ENCODE measurements at regions not wholly inside any gene's neighbourhood (a gene's known extent, or its start where the extent isn't known, plus 50 kb on each side); places are given as distances from the start of the nearest gene placed in this dataset.

DNA sequence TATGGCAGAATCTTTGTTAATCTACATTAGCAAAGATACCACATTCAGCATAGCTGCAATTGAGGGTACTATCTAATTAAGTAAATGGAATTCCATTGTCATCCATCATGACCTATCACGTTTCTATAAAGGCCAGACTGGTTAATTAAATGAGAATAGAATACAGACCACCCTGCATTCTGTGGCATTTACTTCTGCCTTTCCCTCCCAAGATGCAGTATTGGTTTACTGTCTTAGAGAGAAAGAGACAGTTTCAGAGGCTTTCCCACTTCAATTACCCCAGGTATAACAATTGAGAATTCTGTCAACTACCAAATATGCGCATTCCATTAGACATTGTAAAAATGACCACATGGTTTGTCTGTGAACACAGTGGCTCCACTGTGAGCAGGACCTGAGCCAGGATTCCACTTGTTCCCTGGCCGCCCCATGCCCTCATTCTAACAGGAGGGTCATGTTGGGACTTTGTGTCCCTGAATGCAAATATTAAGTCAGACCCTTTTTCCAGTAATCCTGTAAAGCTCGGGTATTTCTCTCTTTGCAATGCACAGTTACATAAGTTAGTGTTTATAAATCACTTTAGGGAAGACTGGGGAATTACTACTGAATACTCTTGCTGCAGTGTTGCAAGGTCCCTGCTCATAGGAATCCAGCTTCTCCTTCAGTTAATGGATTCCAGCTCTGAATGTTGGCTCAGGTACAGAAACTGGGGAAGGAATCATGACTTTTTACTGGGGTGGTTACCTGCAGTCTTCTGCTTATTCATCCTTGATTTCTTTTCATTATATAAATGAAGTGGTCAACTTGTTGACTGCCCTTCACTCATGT is 261.0 kb downstream of the PDGFC start:
- no peaks in the 10 kb centered on the region for H3K4me1 ChIP-seq
- WGBS, 2 donors (ENCODE audit: low coverage in 1 of 2), result 65 to 76% methylated on average over 3 to 4 of the region's 4 CpGs
- no peak overlapping the region for H3K4me3 ChIP-seq
- no peak overlapping the region for H3K27ac ChIP-seq
- H3K36me3 ChIP-seq, result no peaks in the 10 kb centered on the region
- no peaks in the 10 kb centered on the region for H3K9me3 ChIP-seq
- TF ChIP-seq POLR2AphosphoS5 (IDR thresholded peaks at IDR 0.05) (no peak), POLR2A (IDR thresholded peaks at IDR 0.05) (no peak), EP300 (IDR thresholded peaks at IDR 0.05) (no peak)
- TF ChIP-seq, protein P1, sequence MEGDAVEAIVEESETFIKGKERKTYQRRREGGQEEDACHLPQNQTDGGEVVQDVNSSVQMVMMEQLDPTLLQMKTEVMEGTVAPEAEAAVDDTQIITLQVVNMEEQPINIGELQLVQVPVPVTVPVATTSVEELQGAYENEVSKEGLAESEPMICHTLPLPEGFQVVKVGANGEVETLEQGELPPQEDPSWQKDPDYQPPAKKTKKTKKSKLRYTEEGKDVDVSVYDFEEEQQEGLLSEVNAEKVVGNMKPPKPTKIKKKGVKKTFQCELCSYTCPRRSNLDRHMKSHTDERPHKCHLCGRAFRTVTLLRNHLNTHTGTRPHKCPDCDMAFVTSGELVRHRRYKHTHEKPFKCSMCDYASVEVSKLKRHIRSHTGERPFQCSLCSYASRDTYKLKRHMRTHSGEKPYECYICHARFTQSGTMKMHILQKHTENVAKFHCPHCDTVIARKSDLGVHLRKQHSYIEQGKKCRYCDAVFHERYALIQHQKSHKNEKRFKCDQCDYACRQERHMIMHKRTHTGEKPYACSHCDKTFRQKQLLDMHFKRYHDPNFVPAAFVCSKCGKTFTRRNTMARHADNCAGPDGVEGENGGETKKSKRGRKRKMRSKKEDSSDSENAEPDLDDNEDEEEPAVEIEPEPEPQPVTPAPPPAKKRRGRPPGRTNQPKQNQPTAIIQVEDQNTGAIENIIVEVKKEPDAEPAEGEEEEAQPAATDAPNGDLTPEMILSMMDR (IDR thresholded peaks at IDR 0.05), result no peak
- no peak for ATAC-seq
- no peaks in the 10 kb centered on the region for H3K27me3 ChIP-seq

DNA sequence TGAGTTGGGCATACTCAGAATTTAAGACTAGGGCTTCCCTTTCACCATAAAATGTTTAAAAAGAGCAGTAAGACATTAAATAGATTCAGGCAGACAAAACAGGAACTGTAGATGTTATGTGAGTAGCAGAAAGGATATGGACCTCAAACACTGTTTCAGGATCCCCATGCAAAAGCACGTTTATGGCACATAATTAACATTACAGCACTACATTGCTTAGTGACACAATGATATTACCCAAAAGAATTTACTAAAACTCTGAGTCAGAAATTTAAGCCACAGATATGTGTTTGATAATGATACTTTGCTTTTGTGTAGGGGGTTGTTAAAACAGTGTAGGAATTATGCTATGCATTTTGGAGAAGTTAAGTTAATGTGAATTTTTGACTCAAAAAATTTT is 266.3 kb downstream of the PDGFC start:
- Histone ChIP-seq H3K4me3 (no peak overlapping the region), H3K27ac (no peak overlapping the region), H3K27me3 (no peaks in the 10 kb centered on the region), H3K9me3 (no peaks in the 10 kb centered on the region), H3K4me1 (no peaks in the 10 kb centered on the region), H3K36me3 (no peaks in the 10 kb centered on the region)
- no peak for TF ChIP-seq EP300 (IDR thresholded peaks at IDR 0.05)
- no peak for TF ChIP-seq POLR2A (IDR thresholded peaks at IDR 0.05)
- no peak for TF ChIP-seq POLR2AphosphoS5 (IDR thresholded peaks at IDR 0.05)
- TF ChIP-seq, protein P1 (IDR thresholded peaks at IDR 0.05), result no peak
- ATAC-seq, result no peak
- 40 to 50% methylated on average over 1 of the region's 1 CpG for whole genome bisulfite sequencing, 2 donors (ENCODE audit: low coverage in 1 of 2)

DNA sequence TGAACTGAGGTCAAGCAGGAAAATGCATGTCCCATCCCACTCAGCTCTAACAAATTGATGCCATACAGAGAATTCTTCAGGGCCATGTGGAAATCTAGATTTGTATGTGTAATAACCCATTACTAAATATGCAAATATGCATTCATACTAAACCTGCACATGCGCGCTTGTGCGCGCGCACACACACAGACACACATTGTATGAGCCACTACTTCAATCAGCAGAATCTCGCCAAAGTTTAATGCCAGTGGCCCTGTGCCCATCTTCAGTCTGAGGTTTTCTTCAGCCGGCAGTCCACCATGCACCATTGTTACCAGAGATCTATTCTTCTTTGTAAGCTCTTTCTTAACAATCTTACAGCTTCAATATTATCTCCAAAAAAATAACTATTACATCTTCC is 276.4 kb downstream of the PDGFC start:
- H3K27me3 ChIP-seq, result no peaks in the 10 kb centered on the region
- ATAC-seq, result no peak
- H3K36me3 ChIP-seq, result no peaks in the 10 kb centered on the region
- WGBS, 2 donors (ENCODE audit: low coverage in 1 of 2), result 82% methylated on average over 7 of the region's 7 CpGs
- TF ChIP-seq POLR2A (IDR thresholded peaks at IDR 0.05) (no peak), EP300 (IDR thresholded peaks at IDR 0.05) (no peak), POLR2AphosphoS5 (IDR thresholded peaks at IDR 0.05) (no peak)
- TF ChIP-seq, protein P1 (IDR thresholded peaks at IDR 0.05), result no peak
- H3K9me3 ChIP-seq, result no peaks in the 10 kb centered on the region
- H3K27ac ChIP-seq, result no peak overlapping the region
- peaks cover 0 to 6% (median 0%) of the 10 kb centered on the region in 3 donors for H3K4me1 ChIP-seq
- H3K4me3 ChIP-seq, result no peak overlapping the region

DNA sequence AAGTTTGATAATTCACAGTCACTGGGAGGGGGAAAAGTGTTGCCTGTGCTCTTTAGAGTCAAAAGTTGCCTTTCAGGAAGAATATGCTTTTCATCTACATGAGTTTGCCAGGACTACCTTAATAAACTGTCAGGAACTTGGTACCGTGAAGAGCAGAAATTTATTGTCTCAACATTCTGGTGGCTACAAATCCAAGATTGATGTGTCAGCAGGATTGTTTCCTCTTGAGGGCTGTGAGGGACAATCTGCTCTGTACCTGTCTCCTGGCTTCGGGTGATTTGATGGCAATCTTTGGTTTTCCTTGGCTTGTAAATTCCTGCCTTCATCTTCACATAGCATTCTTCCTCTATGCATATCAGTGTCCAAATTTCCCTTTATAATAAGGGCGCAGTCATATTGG is 277.2 kb downstream of the PDGFC start:
- no peak for ATAC-seq
- H3K36me3 ChIP-seq, result no peaks in the 10 kb centered on the region
- TF ChIP-seq POLR2AphosphoS5 (IDR thresholded peaks at IDR 0.05), result no peak
- no peak for TF ChIP-seq POLR2A (IDR thresholded peaks at IDR 0.05)
- no peak for TF ChIP-seq EP300 (IDR thresholded peaks at IDR 0.05)
- TF ChIP-seq, protein P1 (IDR thresholded peaks at IDR 0.05), result no peak

DNA sequence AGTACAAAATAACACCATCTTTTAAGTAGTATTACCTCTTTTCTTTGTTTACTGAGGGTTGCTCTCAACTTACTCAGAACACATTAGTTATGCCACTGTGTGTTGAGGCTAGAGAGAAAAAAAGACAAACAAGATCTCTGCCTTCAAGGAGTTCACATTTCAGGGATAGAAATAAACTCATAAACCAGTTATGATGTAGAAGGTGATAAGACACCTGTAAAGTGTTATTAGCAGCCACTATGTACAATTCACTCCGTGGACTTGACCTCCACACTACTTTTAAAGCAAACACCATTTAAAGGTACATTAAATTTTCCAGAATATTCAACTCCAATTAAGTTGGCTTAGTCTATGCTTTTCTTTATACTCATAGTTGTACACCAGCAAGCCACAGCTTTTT is 278.0 kb downstream of the PDGFC start:
- no peaks in the 10 kb centered on the region for H3K27me3 ChIP-seq
- TF ChIP-seq, protein P1 (IDR thresholded peaks at IDR 0.05), result no peak
- TF ChIP-seq POLR2AphosphoS5 (IDR thresholded peaks at IDR 0.05), result no peak
- no peak for TF ChIP-seq POLR2A (IDR thresholded peaks at IDR 0.05)
- no peak for TF ChIP-seq EP300 (IDR thresholded peaks at IDR 0.05)
- no peak overlapping the region for H3K27ac ChIP-seq
- 23 to 35% methylated on average over 1 of the region's 1 CpG for WGBS, 2 donors (ENCODE audit: low coverage in 1 of 2)
- H3K36me3 ChIP-seq, result no peaks in the 10 kb centered on the region
- no peak for ATAC-seq
- H3K9me3 ChIP-seq, result no peaks in the 10 kb centered on the region
- H3K4me3 ChIP-seq, result no peak overlapping the region
- H3K4me1 ChIP-seq, result peaks cover 0 to 6% (median 0%) of the 10 kb centered on the region in 3 donors

More for the DNA sequence above, 277.2 kb downstream of the PDGFC start:
- 44 to 63% methylated on average over 2 to 3 of the region's 3 CpGs for WGBS, 2 donors (ENCODE audit: low coverage in 1 of 2)
- H3K4me1 ChIP-seq, result peaks cover 0 to 6% (median 0%) of the 10 kb centered on the region in 3 donors
- no peaks in the 10 kb centered on the region for H3K27me3 ChIP-seq
- no peak overlapping the region for H3K27ac ChIP-seq
- no peaks in the 10 kb centered on the region for H3K9me3 ChIP-seq
- H3K4me3 ChIP-seq, result no peak overlapping the region

Measured in gastroesophageal sphincter (tissue), 4 donors.